ENCODE measurements at regions not wholly inside any gene's neighbourhood (a gene's known extent, or its start where the extent isn't known, plus 50 kb on each side); places are given as distances from the start of the nearest gene placed in this dataset.
"Not testable (repeated sequence)": the region's sequence is repeated elsewhere in the genome, so short reads cannot be mapped to it uniquely, and the experiment has no call there.

- H3K9me3 ChIP-seq (ENCODE audit: control insufficient read depth, insufficient read depth, low read length); H3K4me1 ChIP-seq (ENCODE audit: control insufficient read depth, insufficient read depth, low read length); H3K36me3 ChIP-seq (ENCODE audit: control insufficient read depth, insufficient read depth, low read length); DNase-seq (ENCODE audit: low read depth in 4 of 6, low spot score in 6 of 6); H3K27me3 ChIP-seq (ENCODE audit: control insufficient read depth, insufficient read depth, low read length); H3K4me3 ChIP-seq (ENCODE audit: low read depth, low read length); H3K27ac ChIP-seq (ENCODE audit: low read depth, low read length): not testable (repeated sequence)
- 86% methylated on average over 4 of the region's 5 CpGs for WGBS (ENCODE audit: insufficient coverage)
Measured at GRCh38 chr20:33939031-33939430, 54.7 kb upstream of the RALY start.

DNA sequence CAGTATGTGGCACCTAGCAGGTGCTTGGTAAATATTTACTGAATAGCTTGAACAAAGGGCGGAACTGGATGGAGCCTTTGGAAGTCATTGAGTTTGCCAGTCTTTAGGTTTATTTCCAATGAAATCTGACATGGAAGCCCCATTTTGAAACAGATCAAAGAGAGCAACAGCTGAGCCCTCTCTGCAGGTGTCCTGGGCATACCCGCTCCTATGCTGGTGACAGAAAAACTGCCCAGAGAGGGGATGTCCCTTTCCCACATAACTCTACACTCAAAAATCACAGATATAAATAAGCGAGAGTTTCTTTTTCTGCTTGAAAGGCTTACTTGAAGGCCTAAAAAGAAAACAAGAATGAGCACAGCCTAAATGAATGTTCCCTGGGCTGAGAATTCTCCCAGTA is 53.0 kb upstream of the RALY start:
- H3K27me3 ChIP-seq (ENCODE audit: control insufficient read depth, insufficient read depth, low read length): no peaks in the 10 kb centered on the region
- H3K36me3 ChIP-seq (ENCODE audit: control insufficient read depth, insufficient read depth, low read length): no peaks in the 10 kb centered on the region
- H3K4me1 ChIP-seq (ENCODE audit: control insufficient read depth, insufficient read depth, low read length): peaks cover 4% of the 10 kb centered on the region
- no peak overlapping the region for H3K27ac ChIP-seq (ENCODE audit: low read depth, low read length)
- no peaks in the 10 kb centered on the region for H3K9me3 ChIP-seq (ENCODE audit: control insufficient read depth, insufficient read depth, low read length)
- no peak overlapping the region for H3K4me3 ChIP-seq (ENCODE audit: low read depth, low read length)
- WGBS (ENCODE audit: insufficient coverage): 82% methylated on average over 2 of the region's 3 CpGs
- DNase-seq (ENCODE audit: low read depth in 4 of 6, low spot score in 6 of 6): no peak
